Effector CD8-positive, alpha-beta T cell (primary cell): ENCODE measurements at regions not wholly inside any gene's neighbourhood (a gene's known extent, or its start where the extent isn't known, plus 50 kb on each side); places are given as distances from the start of the nearest gene placed in this dataset.

Source experiments
- DNase-seq: peaks from one replicate; lab custom pipeline; 2025; lab: John Stamatoyannopoulos, UW

DNA sequence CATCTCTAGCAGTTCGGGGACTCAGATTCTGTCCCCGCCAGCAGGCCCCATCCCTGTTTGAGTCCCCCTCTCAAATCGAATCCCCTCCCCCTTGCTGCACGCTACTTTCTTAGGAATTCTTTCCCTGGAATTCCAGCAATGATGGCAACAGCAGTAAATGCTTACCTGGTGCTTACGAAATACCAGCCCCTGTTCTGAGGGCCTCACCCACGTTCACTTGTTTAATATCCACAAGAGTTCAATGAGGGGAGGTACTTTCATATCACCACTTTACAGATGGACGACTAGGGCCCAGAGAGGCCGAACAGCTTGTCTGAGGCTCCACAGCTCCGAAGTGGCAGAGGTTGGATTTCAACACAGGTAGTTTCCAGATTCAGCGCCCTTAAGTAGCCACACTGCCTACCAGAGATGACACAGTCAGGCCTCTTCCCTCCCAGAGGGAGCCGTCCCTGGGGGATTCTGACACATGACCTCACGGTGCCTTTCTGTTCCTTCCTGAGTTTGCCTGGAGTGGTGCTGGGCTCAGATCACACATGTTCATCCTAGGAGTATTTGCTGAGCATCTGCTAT, 120.7 kb upstream of the GSE1 start:
- no peak for DNase-seq

DNA sequence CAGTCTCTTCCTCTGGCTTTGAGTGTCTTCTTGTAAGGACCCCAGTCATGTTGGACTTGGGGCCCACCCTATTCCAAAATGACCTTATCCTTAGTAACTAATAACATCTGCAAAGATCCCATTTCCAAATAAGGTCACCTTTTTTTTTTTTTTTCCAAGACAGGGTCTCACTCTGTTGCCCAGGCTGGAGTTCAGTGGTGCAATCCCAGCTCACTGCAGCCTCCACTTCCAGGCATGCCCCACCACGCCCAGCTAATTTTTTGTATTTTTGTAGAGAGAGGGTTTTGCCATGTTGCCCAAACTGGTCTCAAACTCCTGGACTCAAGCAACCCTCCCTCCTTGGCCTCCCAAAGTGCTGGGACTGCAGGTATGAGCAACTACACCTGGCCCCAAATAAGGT, 118.8 kb upstream of the GSE1 start:
- no peak for DNase-seq

DNA sequence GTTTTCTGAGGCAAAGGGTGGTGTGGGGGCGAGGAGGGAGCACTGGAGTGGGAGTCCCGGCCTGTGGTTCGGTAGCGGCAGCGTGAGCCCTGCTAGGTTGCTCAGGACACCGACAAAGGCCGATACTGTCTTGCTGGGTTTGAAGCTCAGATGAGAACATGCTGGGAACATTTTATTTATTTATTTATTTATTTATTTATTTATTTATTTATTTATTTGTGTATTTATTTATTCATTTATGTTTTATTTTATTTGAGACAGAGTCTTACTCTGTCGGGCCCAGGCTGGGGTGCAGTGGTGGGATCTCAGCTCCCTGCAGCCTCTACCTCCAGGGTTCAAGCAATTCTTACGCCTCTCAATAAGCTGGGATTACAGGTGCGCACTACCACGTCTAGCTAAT, 117.9 kb upstream of the GSE1 start:
- DNase-seq = no peak

DNA sequence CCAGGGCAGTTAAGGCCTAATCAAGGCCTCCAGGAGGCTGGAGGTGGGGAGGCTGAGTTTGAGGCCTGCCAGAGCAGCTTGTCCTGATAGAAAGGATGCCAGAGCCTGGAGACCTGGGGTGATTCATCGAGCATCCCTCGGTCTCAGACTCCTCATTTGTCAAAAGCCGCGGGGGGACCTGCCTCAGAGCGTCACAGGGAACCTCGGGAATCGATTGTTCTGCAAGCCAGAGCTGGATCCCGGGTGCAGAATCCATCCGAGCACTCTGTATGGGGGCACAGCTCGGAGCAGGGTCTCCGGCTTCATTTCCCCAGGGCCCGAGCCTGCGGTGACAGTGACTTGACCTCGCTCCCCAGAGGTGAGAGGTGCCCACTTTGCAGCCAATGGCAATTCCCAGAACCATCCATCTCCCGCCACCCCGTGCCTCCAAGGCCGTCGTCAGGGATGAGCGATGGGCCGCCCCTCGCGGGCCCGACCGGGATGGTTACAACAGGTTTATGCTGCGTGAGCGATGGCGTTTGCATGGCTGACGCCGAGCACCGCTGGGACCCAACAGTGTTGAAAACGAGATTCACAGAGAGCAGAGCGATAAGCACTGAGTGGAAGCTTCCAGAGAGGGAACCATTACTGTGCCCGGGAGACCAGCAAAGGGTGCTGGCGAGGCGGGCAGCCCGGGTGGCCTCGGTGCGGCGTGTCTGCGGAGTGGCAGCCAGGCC, 117.1 kb upstream of the GSE1 start:
- DNase-seq = no peak

DNA sequence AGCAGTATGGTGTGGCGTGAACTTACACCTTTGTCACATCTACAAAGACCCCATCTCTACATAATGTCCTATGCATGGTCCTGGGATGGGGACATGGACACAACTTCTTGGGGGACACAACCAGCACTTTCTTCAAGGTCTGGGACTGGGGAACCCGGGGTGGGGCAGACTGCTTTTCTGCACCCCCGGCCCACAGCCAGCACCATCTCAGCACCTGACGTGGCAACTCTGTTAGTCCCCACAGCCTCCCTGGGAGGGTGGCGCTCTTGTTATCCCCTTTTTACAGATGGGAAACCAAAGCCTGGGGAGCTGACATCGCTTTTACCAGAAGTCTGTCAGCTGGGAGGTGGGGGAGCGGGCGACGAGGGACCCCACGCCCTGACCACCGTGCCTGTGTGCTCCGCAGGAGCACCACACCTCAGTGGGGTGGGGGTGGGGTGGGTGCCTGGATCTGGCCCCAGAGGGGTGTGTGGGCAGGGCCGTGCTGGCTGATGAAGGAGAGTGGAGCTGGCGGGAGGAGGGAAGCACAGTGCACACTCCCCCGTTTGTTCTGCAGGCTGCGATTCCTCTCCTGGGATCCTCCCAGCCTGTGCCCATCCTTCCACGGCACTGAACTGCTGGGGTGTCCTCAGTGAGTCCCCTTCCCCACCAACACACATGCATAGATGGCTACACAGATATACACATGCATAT, 115.4 kb upstream of the GSE1 start:
- DNase-seq = no peak

DNA sequence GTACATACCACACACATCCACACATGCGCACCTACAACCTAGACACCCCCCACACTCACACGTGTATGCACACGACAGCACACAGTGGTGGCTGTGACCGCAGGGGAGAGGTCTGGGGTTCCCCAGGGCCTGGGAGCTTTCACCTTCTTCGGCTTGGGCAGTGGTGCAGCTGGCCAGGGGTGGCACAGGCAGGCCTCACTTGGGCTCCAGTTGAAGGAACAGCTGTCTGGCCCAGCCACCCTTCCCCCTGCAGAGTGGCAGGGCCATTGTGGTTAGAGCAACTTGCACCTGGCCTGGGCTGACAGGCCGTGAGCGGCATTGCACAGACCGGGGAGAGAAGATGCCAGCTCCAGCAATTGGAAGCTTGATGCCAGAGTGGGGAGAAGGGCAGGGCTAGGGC, 114.5 kb upstream of the GSE1 start:
- no peak for DNase-seq

DNA sequence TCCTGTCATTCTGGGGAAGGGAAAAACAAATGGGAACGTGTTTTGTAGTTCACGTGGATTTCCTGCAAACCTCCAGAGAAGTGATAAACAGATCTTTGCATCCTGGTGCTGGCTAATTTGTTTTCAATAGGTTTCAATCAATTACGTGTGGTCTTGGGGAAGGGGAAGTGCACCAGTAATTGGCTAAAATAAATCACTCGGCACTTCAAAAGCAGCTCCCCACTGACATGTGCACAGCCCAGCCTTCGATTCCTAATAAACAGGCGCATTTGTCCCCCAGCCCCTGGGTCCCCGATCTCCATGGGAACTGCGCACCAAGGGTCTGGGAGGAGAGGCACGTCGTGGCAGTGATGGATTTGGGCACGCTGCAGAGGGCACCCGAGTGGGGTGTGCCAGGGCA, 112.9 kb upstream of the GSE1 start:
- DNase-seq = no peak

DNA sequence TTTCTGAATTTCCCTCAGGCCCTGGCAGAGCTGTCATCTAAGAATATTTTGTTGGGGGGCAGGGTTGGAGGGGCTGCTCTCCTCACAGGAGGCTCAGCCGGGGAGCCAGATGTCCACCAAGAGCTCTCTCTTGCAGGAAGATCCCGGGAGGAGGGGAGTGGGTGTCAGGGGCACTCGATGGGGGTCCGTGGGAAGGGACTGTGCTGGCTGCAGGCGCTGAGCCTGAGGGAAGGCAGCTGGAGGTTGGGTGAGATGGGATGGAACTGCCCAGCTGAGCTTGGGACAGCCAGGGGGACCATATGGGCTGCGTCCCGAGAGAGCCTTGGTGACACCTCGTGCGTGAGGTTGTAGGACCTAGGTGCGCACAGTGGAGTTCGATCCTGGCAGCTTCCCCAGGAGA, 111.2 kb upstream of the GSE1 start:
- no peak for DNase-seq

DNA sequence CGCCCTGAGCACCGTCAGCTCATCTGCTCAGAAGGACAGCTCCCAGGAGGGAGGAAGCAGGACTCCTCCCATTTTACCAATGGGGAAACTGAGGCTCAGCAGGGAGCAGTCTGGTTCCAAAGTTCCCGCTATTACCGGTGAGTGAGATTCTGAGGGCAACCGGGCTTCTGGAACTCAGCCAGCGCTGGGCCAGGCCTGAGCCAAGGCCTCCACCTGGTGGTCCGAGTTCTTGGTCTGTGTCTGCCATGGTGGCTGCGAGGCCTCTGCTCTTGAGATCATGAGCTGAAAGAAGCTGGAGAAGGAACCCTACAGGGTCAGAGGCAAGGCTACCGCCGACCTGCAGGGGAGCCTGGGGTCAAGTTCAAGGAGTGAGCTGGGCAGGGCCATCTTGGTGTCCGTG, 110.8 kb upstream of the GSE1 start:
- DNase-seq = no peak

DNA sequence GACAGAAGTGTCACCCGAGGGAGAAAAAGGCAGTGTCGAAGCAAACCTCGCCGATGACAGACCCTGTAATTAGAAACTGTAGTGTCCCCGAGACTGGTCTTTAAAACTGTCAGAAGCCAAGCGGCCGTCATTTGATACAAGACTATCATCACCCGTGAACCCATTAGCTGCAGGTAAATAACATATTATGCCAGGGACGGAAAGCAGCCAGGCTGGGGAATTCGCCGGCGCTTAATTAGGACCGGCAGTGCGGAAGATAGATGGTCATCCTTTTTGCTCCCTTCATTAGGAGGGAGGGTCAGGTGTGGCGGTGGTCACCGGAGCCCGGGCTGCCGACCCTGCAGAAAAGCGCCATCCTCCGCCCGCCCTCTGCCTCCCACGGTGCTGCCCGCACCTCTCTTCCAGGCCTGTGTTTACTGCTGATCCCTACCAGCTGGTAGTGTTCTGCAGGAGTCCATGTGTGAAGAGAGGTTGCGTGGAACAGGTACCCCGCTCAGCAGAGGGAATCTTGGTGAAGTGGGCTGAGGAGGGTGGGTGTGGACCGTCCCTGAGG, 109.4 kb upstream of the GSE1 start:
- DNase-seq = no peak

DNA sequence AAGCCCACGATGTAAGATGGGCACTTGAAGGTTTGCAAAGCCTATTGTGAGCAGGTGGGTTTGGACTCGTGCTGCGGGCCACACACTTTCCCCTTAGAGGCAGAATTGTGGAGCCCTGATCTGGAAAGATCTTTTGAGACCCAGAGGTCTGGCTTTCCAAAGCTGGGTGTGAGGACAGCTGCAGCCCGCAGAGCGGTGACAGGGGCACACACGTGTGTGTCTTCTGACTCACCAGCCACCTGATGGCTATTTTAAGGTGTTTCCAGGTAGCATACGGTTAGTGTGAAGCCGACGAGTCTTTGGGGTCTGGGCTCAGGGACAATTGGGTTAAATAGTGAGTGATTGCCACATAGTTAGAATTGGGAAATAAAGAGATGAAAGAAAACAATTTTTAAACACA, 108.9 kb upstream of the GSE1 start:
- DNase-seq = no peak

DNA sequence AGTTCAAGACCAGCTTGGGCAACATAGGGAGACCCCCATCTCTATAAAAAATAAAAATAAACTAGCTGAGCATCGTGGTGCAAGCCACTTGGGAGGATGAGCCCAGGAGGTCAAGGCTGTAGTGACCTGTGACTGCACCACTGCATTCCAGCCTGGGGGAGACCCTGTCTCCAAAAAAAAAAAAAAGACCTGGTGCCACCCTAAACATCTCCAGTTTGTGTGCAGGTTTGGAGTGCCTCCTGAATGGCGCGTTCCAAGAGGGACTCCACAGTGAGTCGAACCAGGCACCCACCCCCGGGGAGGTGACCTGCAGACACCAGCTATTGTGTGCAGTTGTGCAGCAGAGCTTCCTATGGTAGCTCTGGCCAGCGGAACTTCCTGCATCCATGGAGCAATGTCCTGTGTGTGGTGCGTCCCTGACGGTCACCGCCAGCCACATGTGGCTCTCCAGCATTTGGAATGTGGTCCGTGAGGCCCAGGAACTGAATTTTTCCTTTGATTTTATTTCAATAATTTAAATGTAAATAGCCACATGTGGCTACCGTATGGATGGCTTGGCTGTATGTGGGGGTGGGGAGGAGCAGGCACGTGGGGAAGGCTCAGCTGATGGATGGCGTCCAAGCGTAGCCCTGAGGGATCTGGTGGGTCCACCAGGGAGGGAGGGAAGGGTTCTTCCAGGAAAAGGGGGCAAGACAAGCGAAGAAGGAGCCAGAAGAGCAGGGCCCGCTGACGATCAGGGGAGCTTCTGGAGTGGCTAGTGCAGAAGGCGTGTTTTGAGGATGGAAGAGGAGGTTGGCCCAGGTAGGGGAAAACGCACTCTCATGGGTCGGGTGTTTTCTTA, 107.1 kb upstream of the GSE1 start:
- no peak for DNase-seq

DNA sequence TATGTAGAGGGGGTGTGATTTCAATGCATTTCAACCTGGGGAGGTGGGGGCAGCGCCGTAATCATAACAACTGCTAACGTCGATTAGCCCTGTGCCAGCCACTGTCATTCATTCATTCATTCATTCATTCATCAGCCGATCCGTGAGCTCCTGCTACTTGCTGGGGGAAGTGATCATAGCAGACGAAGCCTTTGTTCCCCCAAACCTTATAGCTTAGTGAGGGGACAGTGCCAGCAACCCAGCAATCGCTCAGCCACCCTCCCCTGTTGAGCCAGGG, 106.5 kb upstream of the GSE1 start:
- DNase-seq = no peak

DNA sequence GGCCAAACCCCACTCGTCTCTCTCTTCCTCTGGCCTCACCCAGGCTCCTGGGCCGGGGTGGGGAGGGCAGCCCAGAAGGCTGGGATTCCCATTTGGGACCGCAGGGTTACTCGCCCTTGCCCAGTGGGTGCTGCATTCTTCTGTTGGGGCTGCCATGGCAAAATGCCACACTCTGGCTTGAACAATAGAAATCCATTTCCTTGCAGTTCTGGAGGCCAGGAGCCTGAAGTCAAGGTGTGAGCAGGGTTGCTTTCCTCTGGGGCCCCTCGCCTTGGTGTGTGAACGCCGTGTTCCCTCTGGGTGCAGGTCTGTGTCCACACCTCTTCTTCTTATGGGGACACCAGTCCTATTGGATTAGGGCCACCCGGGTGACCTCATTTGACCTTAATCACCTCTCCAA, 105.8 kb upstream of the GSE1 start:
- no peak for DNase-seq

DNA sequence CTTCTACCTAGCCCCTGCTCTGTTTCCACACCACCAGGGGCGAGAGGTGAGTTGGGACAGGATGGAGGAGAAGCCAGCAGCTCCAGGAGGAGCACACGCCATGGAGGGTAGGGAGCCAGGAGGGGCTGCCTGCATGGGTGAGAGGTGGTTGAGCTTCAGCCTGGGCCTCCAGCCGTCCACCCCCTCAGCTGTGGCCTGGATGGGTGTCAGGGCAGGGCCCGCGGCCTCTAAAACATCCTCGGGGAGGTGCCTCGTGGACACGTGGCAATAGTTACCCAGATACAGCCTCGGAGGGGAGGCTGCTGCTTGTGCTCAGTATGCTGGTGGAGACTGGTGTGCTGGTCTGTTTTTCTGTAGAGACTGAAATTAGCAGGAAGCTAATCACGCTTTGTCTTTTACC, 104.7 kb upstream of the GSE1 start:
- no peak for DNase-seq

DNA sequence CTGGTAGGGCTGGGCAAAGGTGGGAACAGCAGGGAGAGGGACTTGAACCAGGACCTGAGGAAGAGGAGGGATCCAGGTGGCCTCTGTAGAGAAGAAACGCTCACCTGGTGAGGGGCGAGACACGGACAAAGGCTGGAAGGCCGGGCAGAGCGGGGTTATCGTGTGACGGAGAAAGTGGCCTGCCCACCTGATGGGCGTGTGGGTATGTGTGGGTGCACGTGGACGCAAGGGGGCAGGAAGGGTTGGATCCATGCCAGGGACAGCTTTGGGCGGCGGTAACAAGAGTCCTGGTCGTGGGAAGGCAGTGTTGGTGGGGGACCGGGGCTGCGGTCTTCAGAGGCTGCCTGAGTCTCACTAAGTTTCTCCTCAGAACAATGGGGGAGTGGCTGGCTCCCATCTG, 104.1 kb upstream of the GSE1 start:
- DNase-seq = no peak

DNA sequence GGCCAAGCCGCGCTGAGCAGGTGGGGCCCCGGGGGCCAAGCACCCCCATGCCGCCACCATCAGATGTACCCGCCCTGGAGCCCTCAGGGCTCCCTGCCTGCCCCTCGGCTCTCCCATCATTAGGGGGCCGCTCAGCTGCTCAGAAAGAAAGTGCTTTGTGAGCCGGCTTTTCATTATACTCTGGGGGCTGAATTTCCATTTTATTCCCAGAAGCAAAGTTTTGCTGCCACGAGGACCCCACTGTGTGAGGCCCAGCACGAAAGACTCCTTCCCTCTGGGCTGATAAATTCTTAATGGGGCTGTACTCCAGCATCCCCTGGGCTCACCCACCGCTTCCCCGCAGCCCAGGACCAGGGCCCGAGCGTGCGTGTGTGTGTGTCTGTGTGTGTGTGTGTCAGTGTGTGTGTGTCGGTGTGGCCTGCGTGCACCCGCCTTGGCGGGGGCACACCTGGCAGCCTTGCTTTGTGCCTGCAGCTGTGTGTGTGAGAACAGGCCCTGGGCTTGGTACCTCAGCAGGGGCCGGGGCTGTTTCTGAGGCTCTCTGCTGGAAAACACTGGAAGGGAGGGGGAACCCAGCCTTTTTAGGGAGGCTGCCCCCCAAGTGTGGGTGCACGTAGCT, 103.0 kb upstream of the GSE1 start:
- DNase-seq = no peak

DNA sequence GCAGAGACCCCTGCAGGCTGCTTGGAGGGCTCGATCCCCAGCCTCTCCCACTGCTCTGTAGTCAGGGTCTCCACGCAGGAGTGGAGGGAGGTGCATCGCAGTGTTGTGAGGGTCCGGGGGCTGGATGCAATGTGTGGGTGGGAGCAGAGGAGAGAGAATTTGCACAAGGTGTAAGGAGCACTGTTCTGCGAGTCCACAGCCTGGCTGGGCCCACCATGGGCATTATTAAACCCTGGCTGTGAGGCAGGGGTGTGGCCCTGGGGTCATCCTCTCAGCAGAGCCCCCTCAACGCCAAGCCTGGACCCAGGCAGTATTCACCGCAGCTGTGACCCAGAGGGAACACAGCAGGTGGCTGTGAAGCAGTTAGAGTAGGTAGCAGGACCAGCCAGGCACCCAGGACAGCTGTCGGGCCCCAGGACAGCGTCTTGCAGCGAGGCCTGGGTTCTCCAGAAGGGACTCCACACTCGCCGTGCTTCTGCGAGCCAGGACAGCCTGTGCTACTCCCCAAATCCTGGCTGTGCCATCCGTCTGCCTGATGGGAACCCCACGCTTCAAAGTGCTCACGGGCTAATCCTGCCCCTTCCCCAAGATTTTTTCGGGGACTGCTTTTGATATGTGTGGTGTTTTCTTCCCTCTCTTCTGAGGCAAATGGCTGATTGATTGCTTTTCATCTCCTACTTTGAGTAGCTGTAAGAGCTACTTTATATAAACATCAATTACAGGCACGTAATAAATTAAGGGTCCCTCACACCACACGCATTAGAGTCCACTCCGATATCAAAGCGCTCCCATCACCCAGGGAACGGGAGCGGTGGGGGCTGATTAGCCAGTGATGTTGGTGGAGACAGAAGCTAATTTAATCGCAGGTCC, 100.9 kb upstream of the GSE1 start:
- no peak for DNase-seq

DNA sequence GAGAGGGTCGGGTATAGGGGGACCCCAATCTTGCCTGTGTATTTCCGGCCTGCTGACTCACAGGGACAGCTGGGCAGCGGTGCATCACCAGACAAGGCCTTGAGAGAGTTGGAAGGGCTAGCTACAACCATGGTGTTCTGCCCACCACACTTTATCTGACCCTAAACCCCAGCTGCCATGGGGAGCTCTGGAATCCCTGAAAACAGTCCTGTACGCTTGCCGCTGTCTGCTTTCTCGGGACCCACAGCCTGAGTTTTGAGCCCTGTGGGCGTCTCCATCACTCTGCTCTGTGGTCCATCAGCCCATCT, 100.4 kb upstream of the GSE1 start:
- DNase-seq = no peak

DNA sequence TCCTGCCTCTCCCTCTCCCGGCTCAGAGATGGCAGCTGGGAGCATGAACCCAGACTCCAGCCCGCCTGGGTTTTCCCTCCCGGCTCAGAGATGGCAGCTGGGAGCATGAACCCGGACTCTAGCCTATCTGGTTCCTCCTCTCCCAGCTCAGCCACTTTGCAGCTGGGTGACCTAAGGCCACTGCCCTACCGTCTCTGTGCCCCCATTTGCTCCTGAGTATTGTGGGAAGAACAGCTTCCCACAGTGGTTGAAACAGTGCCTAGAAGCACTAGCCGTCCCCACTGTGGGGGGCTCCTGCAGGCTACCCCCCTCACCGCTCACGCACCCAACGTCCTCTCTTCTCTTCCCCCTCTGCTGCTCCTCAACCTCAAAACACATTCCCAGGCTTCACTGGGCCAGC, 99.9 kb upstream of the GSE1 start:
- no peak for DNase-seq

DNA sequence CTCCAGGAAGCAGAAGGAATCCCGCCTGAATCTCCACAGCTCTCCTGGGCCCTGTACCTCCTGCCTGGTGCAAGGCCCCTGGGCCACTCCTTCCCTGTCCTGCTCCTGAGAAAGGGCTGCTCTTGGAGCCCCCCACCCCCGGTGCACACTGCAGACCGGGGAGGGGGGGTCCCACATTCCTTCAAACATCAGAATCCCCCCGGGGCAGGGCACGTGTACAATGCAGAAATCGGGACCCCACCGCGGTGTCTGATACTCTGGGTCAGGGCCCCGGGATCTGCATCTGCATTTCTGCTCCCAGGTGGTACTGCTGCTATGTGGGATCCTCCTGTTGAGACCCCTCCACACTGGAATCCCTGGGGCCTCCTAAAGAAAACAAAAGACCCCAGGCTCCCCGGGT, 99.5 kb upstream of the GSE1 start:
- DNase-seq = no peak

DNA sequence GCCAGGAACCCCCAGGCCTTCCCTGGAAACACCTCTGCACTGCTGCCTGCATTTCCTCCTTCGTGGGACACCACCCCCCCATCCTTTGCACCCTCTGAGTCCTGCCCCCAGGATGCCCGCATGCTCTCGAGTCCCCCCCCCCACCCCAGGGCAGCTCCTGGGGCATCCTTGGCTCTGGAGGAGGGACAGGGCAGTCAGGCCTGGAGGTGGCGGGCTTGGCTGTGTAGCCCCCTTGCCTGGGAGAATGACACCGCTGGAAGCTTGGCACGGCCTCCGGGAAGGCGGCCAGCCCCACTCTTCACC, 98.9 kb upstream of the GSE1 start:
- no peak for DNase-seq
